ENCODE measurements at regions not wholly inside any gene's neighbourhood (a gene's known extent, or its start where the extent isn't known, plus 50 kb on each side); places are given as distances from the start of the nearest gene placed in this dataset.

DNA sequence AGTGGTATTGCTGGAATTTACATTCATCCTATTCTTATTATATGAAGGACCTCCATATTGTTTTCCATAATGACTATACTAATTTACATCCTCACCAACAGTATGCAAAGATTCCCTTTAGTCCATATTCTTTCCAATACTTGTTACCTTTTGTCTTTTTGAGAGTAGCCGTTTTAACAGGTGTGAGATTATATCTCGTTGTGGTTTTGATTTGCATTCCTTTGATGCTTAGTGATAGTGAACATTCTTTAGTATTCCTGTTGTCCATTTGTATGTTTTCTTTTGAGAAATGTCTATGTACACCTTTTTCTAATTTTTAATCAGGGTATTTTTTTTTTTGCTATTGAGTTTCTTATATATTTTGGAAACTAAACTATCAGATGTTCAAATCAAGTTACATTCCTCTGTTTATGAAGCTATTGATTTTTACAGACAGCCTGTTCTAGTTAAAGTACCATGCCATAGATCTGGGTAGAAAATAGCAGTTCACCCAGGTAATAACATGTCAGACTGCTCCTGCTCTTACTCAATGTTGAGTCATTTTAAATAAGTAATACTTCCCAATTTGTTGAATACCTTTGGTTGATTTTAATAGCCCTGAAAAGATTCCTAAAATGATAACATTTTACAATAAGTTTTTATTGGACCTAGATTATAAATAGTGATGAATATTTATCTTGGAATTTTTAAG lies 1108.7 kb downstream of the NCAM2 start:
- Histone ChIP-seq H3K4me3 (replicated peaks in 1 of 2; ENCODE audit: low read depth in 1 of 2, low read length in 2 of 2) (no peak overlapping the region), H3K4me2 (ENCODE audit: low read length) (no peak overlapping the region), H3K9me3 (ENCODE audit: control insufficient read depth in 1 of 2, insufficient read depth in 1 of 2, low read depth in 1 of 2, low read length in 2 of 2) (peaks cover 11 to 37% of the 10 kb centered on the region in 2 experiments; a peak in 2 of 4 replicates), H3K9me2 (ENCODE audit: insufficient read depth) (no peaks in the 10 kb centered on the region), H2AFZ (ENCODE audit: low read depth, low read length, poor library complexity, severe bottlenecking) (no peak overlapping the region), H4K20me1 (ENCODE audit: insufficient read depth) (no peaks in the 10 kb centered on the region; the same call in 1 of the 2 replicates), H3K27ac (ENCODE audit: low read depth, low read length) (no peak overlapping the region), H3K27me3 (ENCODE audit: insufficient read depth, low read length) (no peaks in the 10 kb centered on the region), H3K9ac (ENCODE audit: low read length) (no peak overlapping the region), H3K4me1 (ENCODE audit: control insufficient read depth in 1 of 2, insufficient read depth in 2 of 2, low read length in 2 of 2) (no peaks in the 10 kb centered on the region), H3K79me2 (ENCODE audit: insufficient read depth, low read length) (no peaks in the 10 kb centered on the region), H3K36me3 (ENCODE audit: control insufficient read depth in 1 of 2, insufficient read depth in 2 of 2, low read length in 2 of 2) (no peaks in the 10 kb centered on the region)
- no peak for ATAC-seq
- RAD21 ChIA-PET (ENCODE audit: low non-redundant PET in 1 of 2, low total read pairs in 2 of 2, uncharacterized antibody in 2 of 2, unreplicated experiment in 2 of 2), result no interaction called here
- POLR2A ChIA-PET, result no interaction called here
- TF ChIP-seq SRF (IDR thresholded peaks at IDR 0.05; ENCODE audit: low read depth), result no peak
- TF ChIP-seq, protein P1, sequence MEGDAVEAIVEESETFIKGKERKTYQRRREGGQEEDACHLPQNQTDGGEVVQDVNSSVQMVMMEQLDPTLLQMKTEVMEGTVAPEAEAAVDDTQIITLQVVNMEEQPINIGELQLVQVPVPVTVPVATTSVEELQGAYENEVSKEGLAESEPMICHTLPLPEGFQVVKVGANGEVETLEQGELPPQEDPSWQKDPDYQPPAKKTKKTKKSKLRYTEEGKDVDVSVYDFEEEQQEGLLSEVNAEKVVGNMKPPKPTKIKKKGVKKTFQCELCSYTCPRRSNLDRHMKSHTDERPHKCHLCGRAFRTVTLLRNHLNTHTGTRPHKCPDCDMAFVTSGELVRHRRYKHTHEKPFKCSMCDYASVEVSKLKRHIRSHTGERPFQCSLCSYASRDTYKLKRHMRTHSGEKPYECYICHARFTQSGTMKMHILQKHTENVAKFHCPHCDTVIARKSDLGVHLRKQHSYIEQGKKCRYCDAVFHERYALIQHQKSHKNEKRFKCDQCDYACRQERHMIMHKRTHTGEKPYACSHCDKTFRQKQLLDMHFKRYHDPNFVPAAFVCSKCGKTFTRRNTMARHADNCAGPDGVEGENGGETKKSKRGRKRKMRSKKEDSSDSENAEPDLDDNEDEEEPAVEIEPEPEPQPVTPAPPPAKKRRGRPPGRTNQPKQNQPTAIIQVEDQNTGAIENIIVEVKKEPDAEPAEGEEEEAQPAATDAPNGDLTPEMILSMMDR (IDR thresholded peaks at IDR 0.05 in 2 of 3, conservative IDR thresholded peaks at IDR 0.05 in 1 of 3; ENCODE audit: borderline replicate concordance in 1 of 3, insufficient read depth in 1 of 3, low read depth in 2 of 3, low read length in 2 of 3), result no peak
- TF ChIP-seq ELF1 (IDR thresholded peaks at IDR 0.05; ENCODE audit: borderline replicate concordance, low read depth), result no peak
- no peak for TF ChIP-seq EZH2 (IDR thresholded peaks at IDR 0.05)
- no peak for TF ChIP-seq JUND (IDR thresholded peaks at IDR 0.05)
- TF ChIP-seq FOSL1 (IDR thresholded peaks at IDR 0.05; ENCODE audit: low read depth), result no peak
- TF ChIP-seq, protein P2, sequence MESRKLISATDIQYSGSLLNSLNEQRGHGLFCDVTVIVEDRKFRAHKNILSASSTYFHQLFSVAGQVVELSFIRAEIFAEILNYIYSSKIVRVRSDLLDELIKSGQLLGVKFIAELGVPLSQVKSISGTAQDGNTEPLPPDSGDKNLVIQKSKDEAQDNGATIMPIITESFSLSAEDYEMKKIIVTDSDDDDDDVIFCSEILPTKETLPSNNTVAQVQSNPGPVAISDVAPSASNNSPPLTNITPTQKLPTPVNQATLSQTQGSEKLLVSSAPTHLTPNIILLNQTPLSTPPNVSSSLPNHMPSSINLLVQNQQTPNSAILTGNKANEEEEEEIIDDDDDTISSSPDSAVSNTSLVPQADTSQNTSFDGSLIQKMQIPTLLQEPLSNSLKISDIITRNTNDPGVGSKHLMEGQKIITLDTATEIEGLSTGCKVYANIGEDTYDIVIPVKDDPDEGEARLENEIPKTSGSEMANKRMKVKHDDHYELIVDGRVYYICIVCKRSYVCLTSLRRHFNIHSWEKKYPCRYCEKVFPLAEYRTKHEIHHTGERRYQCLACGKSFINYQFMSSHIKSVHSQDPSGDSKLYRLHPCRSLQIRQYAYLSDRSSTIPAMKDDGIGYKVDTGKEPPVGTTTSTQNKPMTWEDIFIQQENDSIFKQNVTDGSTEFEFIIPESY (IDR thresholded peaks at IDR 0.05; ENCODE audit: extremely low read depth, insufficient replicate concordance, low read length), result no peak
- TF ChIP-seq ZFX (IDR thresholded peaks at IDR 0.05), result no peak
- TF ChIP-seq, protein P3, sequence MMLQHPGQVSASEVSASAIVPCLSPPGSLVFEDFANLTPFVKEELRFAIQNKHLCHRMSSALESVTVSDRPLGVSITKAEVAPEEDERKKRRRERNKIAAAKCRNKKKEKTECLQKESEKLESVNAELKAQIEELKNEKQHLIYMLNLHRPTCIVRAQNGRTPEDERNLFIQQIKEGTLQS (IDR thresholded peaks at IDR 0.05), result no peak
- TF ChIP-seq TCF7L2 (IDR thresholded peaks at IDR 0.05; ENCODE audit: borderline replicate concordance, extremely low read depth, insufficient read depth, insufficient read length), result no peak
- TF ChIP-seq POLR2AphosphoS5 (IDR thresholded peaks at IDR 0.05; ENCODE audit: low read depth, low read length), result no peak
- intact Hi-C loops (cut with micrococcal nuclease), result no loop called here
- BruUV-seq (replicated peaks), result no TSS peak
- CTCF ChIA-PET, result no interaction called here
- no peak for DNase-seq (ENCODE audit: low read depth, low spot score)

Data from HCT116 (cell line).